NCI-H2196 (cell line): ENCODE measurements at regions not wholly inside any gene's neighbourhood (a gene's known extent, or its start where the extent isn't known, plus 50 kb on each side); places are given as distances from the start of the nearest gene placed in this dataset.
A peak's percentile ranks its signal among the peaks of the same experiment; 100 is the strongest.

Experiments used
- DNase-seq: peaks from one replicate; lab custom pipeline; 2025; ENCODE audit not compliant: unreplicated experiment; lab: John Stamatoyannopoulos, UW

DNA sequence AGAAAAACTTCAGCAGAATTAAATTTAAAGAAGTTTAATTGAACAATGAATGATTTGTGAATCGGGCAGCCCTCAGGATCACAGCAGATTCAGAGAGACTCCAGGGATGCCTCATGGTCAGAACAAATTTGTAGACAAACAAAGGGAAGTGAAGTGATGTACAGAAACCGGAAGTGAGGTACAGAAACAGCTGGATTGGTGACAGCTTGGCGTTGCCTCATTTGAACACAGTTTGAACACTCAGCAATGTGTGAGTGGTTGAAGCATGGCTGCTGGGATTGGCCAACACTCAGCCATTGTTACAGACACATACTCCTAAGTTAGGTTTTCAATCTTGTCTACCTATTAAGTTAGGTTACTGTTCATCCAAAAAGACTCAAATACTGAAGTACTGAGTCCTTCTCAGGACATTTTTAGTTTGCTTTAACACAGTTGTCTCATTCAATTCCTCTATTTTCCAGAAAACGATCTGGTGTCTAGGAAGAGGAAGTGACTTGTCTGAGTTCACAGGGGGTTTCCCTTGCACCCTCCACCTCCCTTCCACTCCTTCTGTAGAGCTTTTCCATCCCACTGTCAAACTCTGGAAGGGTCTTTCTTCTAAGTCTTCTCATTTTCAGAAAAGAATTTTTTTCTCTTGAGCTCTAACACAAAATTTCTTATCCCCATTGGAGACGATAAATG, 137.9 kb downstream of the SLC4A3 start:
- DNase-seq = no peak

GRCh38 chr2:219766658-219767057, 139.2 kb downstream of the SLC4A3 start:
- DNase-seq = no peak

GRCh38 chr2:219769090-219769910, 141.9 kb downstream of the SLC4A3 start:
- no peak for DNase-seq

DNA sequence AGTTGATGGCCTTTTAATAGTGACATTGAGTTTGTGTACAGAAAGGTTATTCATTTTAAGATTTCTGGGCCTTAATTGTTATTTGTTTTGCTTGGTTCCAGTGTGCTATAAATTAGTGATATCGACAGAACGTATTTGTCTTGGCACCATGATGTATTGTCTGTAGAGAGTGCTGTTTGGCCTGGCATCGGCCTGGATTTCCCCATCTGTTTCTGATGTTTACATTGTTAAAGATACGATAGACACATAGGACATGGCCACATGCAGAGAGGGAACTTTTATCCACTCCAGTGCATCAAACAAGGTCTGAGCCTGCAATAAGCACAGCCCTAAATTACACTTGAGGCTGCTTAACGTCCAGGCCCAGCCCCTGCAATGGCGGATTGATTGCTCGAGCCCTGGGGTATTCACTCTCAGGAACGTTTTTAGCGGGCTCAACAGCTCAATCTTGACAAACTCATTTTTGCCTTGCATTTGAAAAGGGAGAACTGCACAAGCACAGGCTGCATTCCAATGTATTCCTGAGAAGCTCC, 144.7 kb downstream of the SLC4A3 start:
- peak; percentile 30 for DNase-seq

DNA sequence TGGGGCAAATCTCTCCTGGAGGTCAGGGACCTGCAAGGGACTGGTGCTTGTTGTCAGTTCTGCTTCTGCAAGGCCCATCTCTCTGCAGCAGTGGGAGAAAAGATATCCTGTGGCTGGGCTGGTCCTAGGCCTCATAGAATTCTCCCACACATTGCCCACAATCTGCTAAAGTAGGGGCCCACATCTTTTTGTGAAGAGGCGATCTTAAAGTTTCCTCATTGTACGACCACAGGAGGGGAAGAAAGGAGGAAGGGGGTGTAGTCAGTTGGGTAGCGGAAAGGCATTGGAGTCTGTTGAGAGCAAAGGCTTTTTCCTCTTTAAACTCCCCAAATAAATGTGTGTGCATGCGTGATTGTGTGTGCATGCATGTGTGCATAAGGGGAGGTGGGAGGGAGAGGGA, 145.3 kb downstream of the SLC4A3 start:
- no peak for DNase-seq

DNA sequence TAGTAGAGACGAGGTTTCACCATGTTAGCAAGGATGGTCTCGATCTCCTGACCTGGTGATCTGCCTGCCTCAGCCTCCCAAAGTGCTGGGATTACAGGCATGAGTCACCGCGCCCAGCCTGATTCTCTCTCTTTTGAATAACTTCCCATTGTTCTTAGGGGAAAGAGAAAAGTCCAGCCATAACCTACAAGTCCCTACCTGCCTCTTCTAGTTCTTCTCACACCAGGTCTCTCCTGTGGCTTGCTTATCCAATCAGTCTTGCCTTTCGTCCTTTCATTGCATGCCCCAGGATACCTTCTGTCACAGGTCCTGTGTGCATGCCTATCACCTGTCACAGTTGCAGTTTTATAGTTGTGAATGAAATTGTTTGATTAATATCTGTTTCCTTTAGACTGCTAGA, 148.1 kb downstream of the SLC4A3 start:
- no peak for DNase-seq

DNA sequence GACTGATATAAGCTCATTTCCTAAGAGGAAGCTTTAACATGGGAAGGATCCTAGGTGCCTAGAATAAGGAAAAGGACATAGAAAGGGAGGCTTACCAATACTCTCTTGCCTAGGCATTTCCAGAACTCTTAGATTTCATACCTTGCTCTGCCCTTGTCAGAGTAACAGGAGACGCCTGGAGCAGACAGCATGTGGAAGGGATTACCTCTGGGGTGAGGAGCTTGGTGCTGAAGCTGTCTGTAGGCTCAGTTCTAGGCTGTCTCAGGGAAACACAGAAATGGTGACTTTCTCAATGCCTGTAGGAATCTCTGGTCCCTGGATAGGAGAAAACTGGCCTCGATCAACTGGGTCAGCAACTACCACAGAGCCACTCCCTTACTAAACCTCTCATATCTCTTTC, 150.0 kb downstream of the SLC4A3 start:
- no peak for DNase-seq

GRCh38 chr2:219778189-219778588, 150.8 kb downstream of the SLC4A3 start:
- no peak for DNase-seq

GRCh38 chr2:219782737-219783348, 155.4 kb downstream of the SLC4A3 start:
- no peak for DNase-seq

DNA sequence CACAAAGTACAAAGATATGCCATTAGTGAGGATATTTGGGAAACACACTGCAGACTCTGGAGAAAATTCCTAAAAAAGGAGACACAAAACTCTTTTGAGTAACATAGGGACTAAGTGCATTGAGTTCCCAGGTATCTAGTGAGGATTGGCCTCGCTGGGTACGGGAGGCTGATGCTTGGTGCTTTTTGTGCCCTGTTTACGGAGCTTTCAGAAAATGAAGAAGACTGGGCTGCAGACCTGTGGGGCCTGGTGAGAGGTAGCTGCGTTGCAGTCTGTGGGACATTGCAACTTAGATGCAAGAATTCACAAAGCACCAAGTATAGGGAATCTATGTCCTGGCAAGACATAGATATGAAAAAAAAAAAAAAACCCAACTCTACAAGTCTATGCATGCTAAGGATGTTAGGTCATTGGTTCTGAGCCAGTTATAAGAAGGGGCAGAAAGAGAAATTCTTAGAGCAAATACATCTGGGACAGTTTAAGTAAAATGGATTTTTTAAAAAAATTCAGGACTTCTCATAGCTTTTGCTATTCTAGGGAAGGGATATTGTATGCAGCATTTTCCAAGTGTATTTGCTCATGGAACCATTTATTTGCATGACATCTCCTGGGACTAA, 156.0 kb downstream of the SLC4A3 start:
- no peak for DNase-seq

DNA sequence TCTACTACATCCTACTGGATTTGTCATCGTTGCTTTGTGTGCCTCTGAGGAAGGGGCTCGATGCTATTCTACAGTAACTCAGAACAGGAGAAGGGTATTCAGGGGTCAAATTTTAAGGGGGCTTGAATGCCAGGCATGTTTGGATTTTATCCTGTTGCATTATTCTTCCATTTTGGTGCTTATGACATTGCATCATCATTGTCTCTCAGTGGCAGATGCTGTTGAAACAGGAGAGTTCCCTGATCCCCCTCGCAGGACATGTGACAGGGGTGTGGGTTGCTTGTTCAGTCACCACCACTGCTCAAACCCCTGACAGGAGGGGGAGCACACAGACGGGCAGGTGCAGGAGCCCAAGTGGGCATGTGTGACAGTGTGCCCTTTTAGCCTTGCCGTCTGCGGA, 156.7 kb downstream of the SLC4A3 start:
- DNase-seq = no peak

GRCh38 chr2:219789476-219789875, 162.0 kb downstream of the SLC4A3 start:
- DNase-seq = no peak

DNA sequence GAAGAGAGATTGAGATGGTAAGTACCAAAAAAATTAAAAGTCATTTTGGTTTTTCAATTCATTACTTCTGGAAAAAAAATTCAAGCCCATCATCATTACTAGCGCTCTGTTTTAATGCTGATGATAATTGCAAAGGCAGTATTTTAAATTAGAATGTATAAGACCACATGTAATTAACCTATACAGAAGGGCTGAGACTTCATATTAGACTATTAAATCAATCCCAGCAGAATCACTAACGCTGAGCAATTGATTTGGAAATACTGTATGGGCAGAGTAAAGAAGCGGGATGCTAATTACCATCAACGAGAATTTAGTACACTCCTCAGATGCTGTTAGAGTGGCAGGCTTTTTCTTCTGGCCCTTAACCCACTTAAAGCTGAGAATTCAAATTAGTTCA, 165.0 kb downstream of the SLC4A3 start:
- DNase-seq = no peak

GRCh38 chr2:219798430-219798829, 171.0 kb downstream of the SLC4A3 start:
- DNase-seq = no peak

GRCh38 chr2:219803294-219803693, 175.9 kb downstream of the SLC4A3 start:
- no peak for DNase-seq

DNA sequence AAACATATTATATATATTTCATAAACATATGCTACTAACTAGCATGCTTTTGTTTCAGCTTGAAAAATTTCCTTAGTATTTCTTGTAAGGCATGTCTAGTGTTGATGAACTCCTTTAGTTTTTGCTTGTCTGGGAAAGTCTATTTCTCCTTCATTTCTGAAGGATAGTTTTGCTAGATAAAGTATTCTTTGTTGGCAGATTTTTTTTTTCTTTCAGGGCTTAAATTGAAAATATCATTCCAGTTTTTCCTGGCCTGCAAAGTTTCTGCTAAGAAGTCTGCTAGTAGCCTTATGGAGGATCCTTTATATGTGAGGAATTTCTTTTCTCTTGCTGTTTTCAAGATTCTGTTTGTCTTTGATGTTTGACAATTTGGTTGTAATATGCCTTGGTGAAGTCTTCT, 183.5 kb downstream of the SLC4A3 start:
- no peak for DNase-seq

- no peak for DNase-seq
Measured at GRCh38 chr2:219812672-219813071, 185.2 kb downstream of the SLC4A3 start.

- no peak for DNase-seq
Measured at GRCh38 chr2:219820767-219821166, 193.3 kb downstream of the SLC4A3 start.

DNA sequence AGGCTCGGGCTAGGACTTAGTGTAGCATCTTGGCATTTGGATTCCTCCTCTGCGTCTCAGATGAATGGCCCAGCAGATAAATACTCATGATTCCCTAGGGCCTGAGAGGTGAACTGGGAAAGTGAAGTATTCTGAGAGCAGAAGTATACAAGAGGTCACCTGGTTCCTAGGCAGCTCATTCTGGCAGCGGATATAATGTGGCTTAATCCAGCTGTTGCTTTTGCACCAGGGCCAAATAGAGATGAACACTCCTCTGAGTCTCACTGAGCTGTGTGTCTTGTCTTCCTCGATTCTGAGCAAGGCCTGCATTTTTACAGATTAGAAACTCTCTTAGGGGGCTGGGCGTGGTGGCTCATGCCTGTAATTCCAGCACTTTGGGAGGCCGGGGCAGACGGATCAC, 196.1 kb downstream of the SLC4A3 start:
- DNase-seq = no peak

- DNase-seq = no peak
Measured at GRCh38 chr2:219824996-219825395, 197.6 kb downstream of the SLC4A3 start.

- DNase-seq = no peak
Measured at GRCh38 chr2:219828127-219828526, 200.7 kb downstream of the SLC4A3 start.
